GM12873 (cell line): ENCODE measurements at regions not wholly inside any gene's neighbourhood (a gene's known extent, or its start where the extent isn't known, plus 50 kb on each side); places are given as distances from the start of the nearest gene placed in this dataset.

Source experiments
- TF ChIP-seq, protein P1 (sequence below): IDR thresholded peaks from 2 replicates; pipeline ENCODE4 v1.5.1; 2012; ENCODE audit warnings: low read depth, mild to moderate bottlenecking, moderate library complexity, low read length, control low read depth; ENCODE audit not compliant: insufficient read depth; ENCODE audit errors: missing control alignments

GRCh38 chr14:85413836-85414526 is 116.0 kb upstream of the FLRT2 start:
- TF ChIP-seq, protein P1, sequence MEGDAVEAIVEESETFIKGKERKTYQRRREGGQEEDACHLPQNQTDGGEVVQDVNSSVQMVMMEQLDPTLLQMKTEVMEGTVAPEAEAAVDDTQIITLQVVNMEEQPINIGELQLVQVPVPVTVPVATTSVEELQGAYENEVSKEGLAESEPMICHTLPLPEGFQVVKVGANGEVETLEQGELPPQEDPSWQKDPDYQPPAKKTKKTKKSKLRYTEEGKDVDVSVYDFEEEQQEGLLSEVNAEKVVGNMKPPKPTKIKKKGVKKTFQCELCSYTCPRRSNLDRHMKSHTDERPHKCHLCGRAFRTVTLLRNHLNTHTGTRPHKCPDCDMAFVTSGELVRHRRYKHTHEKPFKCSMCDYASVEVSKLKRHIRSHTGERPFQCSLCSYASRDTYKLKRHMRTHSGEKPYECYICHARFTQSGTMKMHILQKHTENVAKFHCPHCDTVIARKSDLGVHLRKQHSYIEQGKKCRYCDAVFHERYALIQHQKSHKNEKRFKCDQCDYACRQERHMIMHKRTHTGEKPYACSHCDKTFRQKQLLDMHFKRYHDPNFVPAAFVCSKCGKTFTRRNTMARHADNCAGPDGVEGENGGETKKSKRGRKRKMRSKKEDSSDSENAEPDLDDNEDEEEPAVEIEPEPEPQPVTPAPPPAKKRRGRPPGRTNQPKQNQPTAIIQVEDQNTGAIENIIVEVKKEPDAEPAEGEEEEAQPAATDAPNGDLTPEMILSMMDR, result no peak

DNA sequence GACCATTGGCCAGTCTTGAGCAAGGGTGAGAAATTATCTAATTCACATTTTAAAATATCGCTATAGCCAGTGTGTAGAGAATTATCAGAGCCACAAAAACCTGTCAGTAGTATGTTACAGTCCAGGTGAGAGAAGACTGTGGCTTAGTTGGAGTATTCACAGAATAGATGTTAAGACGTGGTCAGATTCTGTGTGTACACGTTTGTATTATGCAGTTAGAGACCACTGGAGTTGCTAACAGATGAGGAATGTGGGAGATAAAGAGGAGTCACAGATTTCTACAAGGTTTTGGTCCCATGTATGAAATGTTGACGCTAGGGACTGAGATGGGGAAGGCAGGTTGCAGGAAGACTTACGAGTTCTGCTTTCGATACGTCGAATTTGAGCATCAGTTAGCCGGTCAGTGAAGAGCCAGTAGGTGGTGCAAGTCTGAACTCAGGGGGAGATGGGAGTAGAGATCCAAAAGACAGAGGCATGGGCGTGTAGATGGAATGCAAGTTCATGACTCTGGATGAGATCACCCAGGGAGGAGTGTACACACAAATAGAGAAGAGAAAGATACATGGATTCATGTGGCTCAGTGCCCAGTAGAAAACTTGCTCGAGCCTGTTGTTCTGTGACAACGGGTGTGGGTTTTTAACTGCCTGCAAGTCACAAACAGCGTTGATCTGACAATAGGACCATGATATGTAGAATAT is 114.8 kb upstream of the FLRT2 start:
- TF ChIP-seq, protein P1, result no peak

DNA sequence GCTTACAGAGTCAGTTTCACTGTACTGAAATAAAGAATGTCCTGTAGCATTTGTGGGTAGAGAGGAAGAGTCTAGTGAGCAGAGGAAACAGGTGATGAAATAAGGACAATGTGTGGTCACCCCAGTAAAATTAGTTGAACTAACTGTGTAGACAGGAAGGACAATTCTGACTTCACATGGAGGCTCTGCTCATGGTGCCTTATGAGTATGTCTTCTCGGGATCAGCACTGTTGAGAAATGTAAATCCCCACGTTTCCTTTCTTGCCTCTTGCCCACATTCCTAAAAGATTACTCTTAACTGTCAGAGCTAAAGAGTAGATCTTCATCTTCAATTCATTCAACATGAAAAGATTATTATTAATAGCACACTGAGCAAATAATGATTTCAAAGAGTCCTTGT is 113.2 kb upstream of the FLRT2 start:
- TF ChIP-seq, protein P1, result no peak

DNA sequence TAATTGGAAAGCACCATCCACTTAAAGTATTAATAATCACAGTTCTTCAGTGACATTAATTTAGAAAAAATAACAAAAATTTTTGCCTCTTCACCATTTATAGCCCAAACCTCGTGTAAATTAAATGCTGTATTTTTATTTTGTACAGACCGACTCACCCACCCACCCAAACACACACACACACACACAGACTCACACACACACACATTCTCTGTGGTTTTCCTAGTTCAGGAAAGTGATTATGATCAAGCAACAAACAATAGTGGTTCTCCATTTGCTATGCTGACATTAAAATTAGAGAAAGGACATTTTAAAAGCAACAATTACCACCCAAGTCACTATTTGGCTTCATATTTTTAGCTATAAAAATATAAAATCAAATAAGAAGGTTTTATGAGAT is 112.5 kb upstream of the FLRT2 start:
- TF ChIP-seq, protein P1, result no peak

DNA sequence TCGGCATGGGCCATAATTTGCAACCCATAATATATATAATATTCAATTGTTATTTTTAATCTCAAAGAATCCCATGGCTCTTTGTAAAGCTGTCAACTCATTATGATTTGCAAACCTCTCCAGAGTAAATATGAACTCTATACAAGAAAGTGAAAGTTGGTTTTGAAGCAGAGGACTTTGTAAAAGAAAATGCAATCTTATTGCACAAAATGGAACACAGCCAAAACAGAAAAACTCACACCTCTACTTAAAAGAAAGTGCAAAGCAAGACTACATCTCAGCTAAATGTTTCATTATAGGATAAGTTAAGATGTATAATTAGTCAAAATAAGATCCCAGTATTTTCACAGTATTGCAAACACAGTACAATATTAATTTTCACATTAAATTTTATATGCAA is 111.2 kb upstream of the FLRT2 start:
- TF ChIP-seq, protein P1, result no peak

- TF ChIP-seq, protein P1, result no peak
Observed at GRCh38 chr14:85420278-85420677, 109.7 kb upstream of the FLRT2 start.

- TF ChIP-seq, protein P1, result no peak
Observed at GRCh38 chr14:85420707-85421106, 109.2 kb upstream of the FLRT2 start.
